Activated naive CD4-positive, alpha-beta T cell treated with anti-CD3 and anti-CD28 coated beads, Interleukin-2, amount 10 ng/mL, durations not matched to agents 7 days and 5 days (primary cell): ENCODE measurements at regions not wholly inside any gene's neighbourhood (a gene's known extent, or its start where the extent isn't known, plus 50 kb on each side); places are given as distances from the start of the nearest gene placed in this dataset.

Source experiments
- CTCF ChIA-PET: fragments of 350-600 bp; sonication (Branson Sonifier 250); formaldehyde crosslinking; loops from one replicate; lab custom pipeline; 2021; ENCODE audit warnings: antibody characterized with exemption; lab: Charles Lee
- DNase-seq: peaks from one replicate; pipeline ENCODE4 v3.0.0-alpha.2; 2020
- H3K27ac Mint-ChIP-seq: one replicate; pipeline ENCODE4 v1.8.0; 2021; ENCODE audit warnings: mild to moderate bottlenecking, moderate library complexity, mixed read lengths
- H3K27me3 Mint-ChIP-seq: one replicate; pipeline ENCODE4 v1.8.0; 2021; ENCODE audit warnings: mild to moderate bottlenecking, mixed read lengths
- H3K36me3 Mint-ChIP-seq: one replicate; pipeline ENCODE4 v1.8.0; 2021; ENCODE audit warnings: mixed read lengths
- H3K4me1 Mint-ChIP-seq: one replicate; pipeline ENCODE4 v1.8.0; 2021; ENCODE audit warnings: mixed read lengths
- H3K4me3 Mint-ChIP-seq: one replicate; pipeline ENCODE4 v1.8.0; 2021; ENCODE audit warnings: mild to moderate bottlenecking, moderate library complexity, mixed read lengths
- H3K9me3 Mint-ChIP-seq: one replicate; pipeline ENCODE4 v1.8.0; 2021; ENCODE audit warnings: mixed read lengths

GRCh38 chr16:79302731-79303130, 297.8 kb downstream of the MAF start:
- Mint-ChIP-seq H3K9me3 (no peaks in the 10 kb centered on the region), H3K36me3 (no peaks in the 10 kb centered on the region), H3K4me1 (no peaks in the 10 kb centered on the region), H3K4me3 (no peak overlapping the region), H3K27me3 (peaks cover 23% of the 10 kb centered on the region), H3K27ac (no peak overlapping the region)
- CTCF ChIA-PET = no interaction called here
- DNase-seq = no peak

- Mint-ChIP-seq H3K27ac (no peak overlapping the region), H3K4me3 (no peak overlapping the region), H3K4me1 (peaks cover 12% of the 10 kb centered on the region), H3K9me3 (no peaks in the 10 kb centered on the region), H3K36me3 (no peaks in the 10 kb centered on the region), H3K27me3 (peaks cover 23% of the 10 kb centered on the region)
- DNase-seq = no peak
- CTCF ChIA-PET = no interaction called here
These were observed 299.5 kb downstream of the MAF start for GRCh38 chr16:79301051-79301450.

- CTCF ChIA-PET = no interaction called here
- DNase-seq = no peak
- Mint-ChIP-seq H3K9me3 (no peaks in the 10 kb centered on the region), H3K27me3 (peaks cover 19% of the 10 kb centered on the region), H3K27ac (no peak overlapping the region), H3K4me1 (peaks cover 15% of the 10 kb centered on the region), H3K36me3 (no peaks in the 10 kb centered on the region), H3K4me3 (no peak overlapping the region)
These were observed 301.4 kb downstream of the MAF start for GRCh38 chr16:79298894-79299799.

- CTCF ChIA-PET = no interaction called here
- H3K27me3 Mint-ChIP-seq = peaks cover 25% of the 10 kb centered on the region
- no peak overlapping the region for H3K27ac Mint-ChIP-seq
These were observed 302.1 kb downstream of the MAF start for GRCh38 chr16:79298476-79298875.

GRCh38 chr16:79297805-79298204, 302.7 kb downstream of the MAF start:
- Mint-ChIP-seq H3K9me3 (no peaks in the 10 kb centered on the region), H3K36me3 (no peaks in the 10 kb centered on the region), H3K4me1 (peaks cover 15% of the 10 kb centered on the region), H3K27me3 (peaks cover 21% of the 10 kb centered on the region), H3K4me3 (no peak overlapping the region), H3K27ac (no peak overlapping the region)
- no peak for DNase-seq
- CTCF ChIA-PET = no interaction called here

More at GRCh38 chr16:79298476-79298875, 302.1 kb downstream of the MAF start:
- H3K4me3 Mint-ChIP-seq = no peak overlapping the region
- no peaks in the 10 kb centered on the region for H3K9me3 Mint-ChIP-seq
- peaks cover 15% of the 10 kb centered on the region for H3K4me1 Mint-ChIP-seq
- no peaks in the 10 kb centered on the region for H3K36me3 Mint-ChIP-seq
- DNase-seq = no peak

GRCh38 chr16:79297296-79297695, 303.2 kb downstream of the MAF start:
- H3K27ac Mint-ChIP-seq = no peak overlapping the region
- peaks cover 18% of the 10 kb centered on the region for H3K27me3 Mint-ChIP-seq
- no peak overlapping the region for H3K4me3 Mint-ChIP-seq
- H3K4me1 Mint-ChIP-seq = peaks cover 15% of the 10 kb centered on the region
- no peak for DNase-seq
- no peaks in the 10 kb centered on the region for H3K36me3 Mint-ChIP-seq
- CTCF ChIA-PET = no interaction called here
- H3K9me3 Mint-ChIP-seq = no peaks in the 10 kb centered on the region

GRCh38 chr16:79296491-79296890, 304.0 kb downstream of the MAF start:
- no peaks in the 10 kb centered on the region for H3K9me3 Mint-ChIP-seq
- no peaks in the 10 kb centered on the region for H3K36me3 Mint-ChIP-seq
- peak; percentile 28 for DNase-seq
- H3K27ac Mint-ChIP-seq = no peak overlapping the region
- CTCF ChIA-PET = no interaction called here
- H3K27me3 Mint-ChIP-seq = peaks cover 18% of the 10 kb centered on the region
- H3K4me3 Mint-ChIP-seq = no peak overlapping the region
- peaks cover 15% of the 10 kb centered on the region for H3K4me1 Mint-ChIP-seq

GRCh38 chr16:79295746-79296145, 304.8 kb downstream of the MAF start:
- CTCF ChIA-PET = interaction anchor here (0.6 kb wide), 1 partner anchor 81 kb away, joined by 3 read pairs; no protein-coding TSS in a partner anchor
- Mint-ChIP-seq H3K4me3 (no peak overlapping the region), H3K27me3 (peaks cover 23% of the 10 kb centered on the region), H3K36me3 (no peaks in the 10 kb centered on the region), H3K27ac (no peak overlapping the region), H3K4me1 (peaks cover 15% of the 10 kb centered on the region), H3K9me3 (no peaks in the 10 kb centered on the region)
- no peak for DNase-seq

GRCh38 chr16:79295162-79295561, 305.4 kb downstream of the MAF start:
- Mint-ChIP-seq H3K27me3 (peaks cover 20% of the 10 kb centered on the region), H3K4me3 (no peak overlapping the region), H3K36me3 (no peaks in the 10 kb centered on the region), H3K9me3 (no peaks in the 10 kb centered on the region), H3K27ac (no peak overlapping the region), H3K4me1 (peaks cover 15% of the 10 kb centered on the region)
- no peak for DNase-seq
- CTCF ChIA-PET = interaction anchor here (0.6 kb wide), 1 partner anchor 81 kb away, joined by 3 read pairs; no protein-coding TSS in a partner anchor

GRCh38 chr16:79294568-79294967, 306.0 kb downstream of the MAF start:
- no peak for DNase-seq
- CTCF ChIA-PET = no interaction called here
- Mint-ChIP-seq H3K27ac (no peak overlapping the region), H3K9me3 (no peaks in the 10 kb centered on the region), H3K36me3 (no peaks in the 10 kb centered on the region), H3K4me3 (no peak overlapping the region), H3K27me3 (peaks cover 23% of the 10 kb centered on the region), H3K4me1 (peaks cover 15% of the 10 kb centered on the region)

- H3K36me3 Mint-ChIP-seq = no peaks in the 10 kb centered on the region
- H3K27ac Mint-ChIP-seq = no peak overlapping the region
- CTCF ChIA-PET = no interaction called here
- DNase-seq = no peak
- H3K9me3 Mint-ChIP-seq = no peaks in the 10 kb centered on the region
- H3K27me3 Mint-ChIP-seq = peaks cover 30% of the 10 kb centered on the region
- H3K4me3 Mint-ChIP-seq = no peak overlapping the region
- peaks cover 15% of the 10 kb centered on the region for H3K4me1 Mint-ChIP-seq
These were observed 306.6 kb downstream of the MAF start for GRCh38 chr16:79293836-79294460.

- no peak for DNase-seq
- CTCF ChIA-PET = interaction anchor here (0.8 to 1.4 kb wide), 3 partner anchors 14 to 127 kb away, joined by 3 read pairs; no protein-coding TSS in a partner anchor
- peaks cover 21% of the 10 kb centered on the region for H3K27me3 Mint-ChIP-seq
- H3K4me1 Mint-ChIP-seq = peaks cover 38% of the 10 kb centered on the region
- H3K4me3 Mint-ChIP-seq = no peak overlapping the region
- H3K36me3 Mint-ChIP-seq = no peaks in the 10 kb centered on the region
- no peaks in the 10 kb centered on the region for H3K9me3 Mint-ChIP-seq
- no peak overlapping the region for H3K27ac Mint-ChIP-seq
These were observed 312.5 kb downstream of the MAF start for GRCh38 chr16:79288066-79288465.

GRCh38 chr16:79287424-79287917, 313.1 kb downstream of the MAF start:
- Mint-ChIP-seq H3K36me3 (no peaks in the 10 kb centered on the region), H3K9me3 (peaks cover 2% of the 10 kb centered on the region), H3K27me3 (peaks cover 21% of the 10 kb centered on the region), H3K4me3 (peak overlapping the region; percentile 22), H3K4me1 (peaks cover 44% of the 10 kb centered on the region), H3K27ac (peak overlapping the region; percentile 75)
- DNase-seq = no peak
- CTCF ChIA-PET = interaction anchor here (0.8 to 1.4 kb wide), 3 partner anchors 16 to 128 kb away, joined by 3 to 4 read pairs (median 3); no protein-coding TSS in a partner anchor

- CTCF ChIA-PET = interaction anchor here (1.0 kb wide), 1 partner anchor 17 kb away, joined by 4 read pairs; no protein-coding TSS in a partner anchor
- peak; percentile 58 for DNase-seq
- Mint-ChIP-seq H3K4me3 (peak overlapping the region; percentile 22), H3K9me3 (peaks cover 2% of the 10 kb centered on the region), H3K36me3 (no peaks in the 10 kb centered on the region), H3K4me1 (peaks cover 50% of the 10 kb centered on the region), H3K27me3 (peaks cover 21% of the 10 kb centered on the region), H3K27ac (peak overlapping the region; percentile 75)
These were observed 313.7 kb downstream of the MAF start for GRCh38 chr16:79286646-79287423.
